HepG2 (cell line): ENCODE measurements at regions not wholly inside any gene's neighbourhood (a gene's known extent, or its start where the extent isn't known, plus 50 kb on each side); places are given as distances from the start of the nearest gene placed in this dataset.

Source experiments
- ARNT2 ChIP-seq: sonication (generic); formaldehyde crosslinking; IDR thresholded peaks from 2 replicates; pipeline ENCODE4 v1.8.0; 2022; ENCODE audit warnings: mild to moderate bottlenecking, low read depth, missing genetic modification reagents, moderate library complexity
- CCAR2 ChIP-seq: fragments of 200-400 bp; formaldehyde crosslinking; optimal IDR thresholded peaks from 2 replicates; pipeline ENCODE3; 2018; ENCODE audit warnings: low read depth, mild to moderate bottlenecking, low read length, moderate library complexity
- CENPT ChIP-seq: sonication (generic); formaldehyde crosslinking; IDR thresholded peaks from 2 replicates; pipeline ENCODE4 v1.8.0; 2022; ENCODE audit warnings: low read depth, mild to moderate bottlenecking, moderate library complexity, missing genetic modification reagents
- FOXP1 ChIP-seq, 2 experiments: fragments of 450-650 bp in 1 of 2; IDR thresholded peaks; 2 replicates each; pipeline ENCODE4 v1.6.1; 2017 to 2018; ENCODE audit warnings: antibody characterized with exemption in 1 of 2
- JARID2 ChIP-seq: sonication (generic); formaldehyde crosslinking; IDR thresholded peaks from 2 replicates; pipeline ENCODE4 v1.8.1; 2023; ENCODE audit warnings: missing genetic modification reagents, inconsistent platforms; ENCODE audit not compliant: insufficient replicate concordance
- KAT2B ChIP-seq: fragments of 150-350 bp; IDR thresholded peaks from 2 replicates; pipeline ENCODE4 v1.6.1; 2014; ENCODE audit warnings: low read depth, low read length, borderline replicate concordance
- KDM3A ChIP-seq: IDR thresholded peaks from 2 replicates; pipeline ENCODE4 v1.6.1; 2018; ENCODE audit warnings: low read depth, missing compliant biosample characterization
- NFATC3 ChIP-seq: sonication (generic); formaldehyde crosslinking; IDR thresholded peaks from 2 replicates; pipeline ENCODE4 v1.5.1; 2020; ENCODE audit warnings: mild to moderate bottlenecking, missing genetic modification reagents
- NFYC ChIP-seq: IDR thresholded peaks from 2 replicates; pipeline ENCODE4 v1.6.1; 2016; ENCODE audit warnings: missing genetic modification reagents, missing compliant biosample characterization
- PAWR ChIP-seq: sonication (generic); formaldehyde crosslinking; IDR thresholded peaks from 2 replicates; pipeline ENCODE4 v1.4.0; 2020; ENCODE audit warnings: missing genetic modification reagents, mild to moderate bottlenecking, borderline replicate concordance
- RFX5 ChIP-seq: IDR thresholded peaks from 2 replicates; pipeline ENCODE4 v1.6.1; 2011; ENCODE audit warnings: low read depth, low read length, improper control_type of control experiment
- SIX4 ChIP-seq: sonication (generic); formaldehyde crosslinking; IDR thresholded peaks from 2 replicates; pipeline ENCODE4 v1.4.0; 2020; ENCODE audit warnings: missing genetic modification reagents
- SRSF1 ChIP-seq: fragments of 200-400 bp; formaldehyde crosslinking; optimal IDR thresholded peaks from 2 replicates; pipeline ENCODE3; 2017; ENCODE audit warnings: mild to moderate bottlenecking, low read depth, low read length, moderate library complexity
- TCF7L2 ChIP-seq: IDR thresholded peaks from 2 replicates; pipeline ENCODE4 v1.6.1; 2011; ENCODE audit warnings: mild to moderate bottlenecking, low read depth, low read length, moderate library complexity
- THAP11 ChIP-seq: IDR thresholded peaks from 2 replicates; pipeline ENCODE4 v1.6.1; 2016; ENCODE audit warnings: missing biosample characterization, missing genetic modification reagents
- TRIM24 ChIP-seq: sonication (generic); formaldehyde crosslinking; IDR thresholded peaks from 2 replicates; pipeline ENCODE4 v1.8.0; 2022; ENCODE audit warnings: mild to moderate bottlenecking, missing genetic modification reagents
- XBP1 ChIP-seq: sonication (generic); formaldehyde crosslinking; IDR thresholded peaks from 2 replicates; pipeline ENCODE4 v1.5.0; 2020; ENCODE audit warnings: missing genetic modification reagents
- ZNF20 ChIP-seq: sonication (generic); formaldehyde crosslinking; IDR thresholded peaks from 2 replicates; pipeline ENCODE4 v1.4.0; 2020; ENCODE audit warnings: mild to moderate bottlenecking, moderate library complexity, missing genetic modification reagents
- ZNF230 ChIP-seq: sonication (generic); formaldehyde crosslinking; IDR thresholded peaks from 2 replicates; pipeline ENCODE4 v1.4.0; 2020; ENCODE audit warnings: mild to moderate bottlenecking, missing genetic modification reagents
- ZNF557 ChIP-seq: sonication (generic); formaldehyde crosslinking; IDR thresholded peaks from 2 replicates; pipeline ENCODE4 v1.4.0; 2020; ENCODE audit warnings: missing genetic modification reagents
- ZNF780A ChIP-seq: sonication (generic); formaldehyde crosslinking; IDR thresholded peaks from 2 replicates; pipeline ENCODE4 v1.8.0; 2022; ENCODE audit warnings: mild to moderate bottlenecking, missing genetic modification reagents, moderate library complexity
- ZNF839 ChIP-seq: sonication (generic); formaldehyde crosslinking; IDR thresholded peaks from 2 replicates; pipeline ENCODE4 v1.4.0; 2020; ENCODE audit warnings: missing genetic modification reagents, mild to moderate bottlenecking, borderline replicate concordance
- TF ChIP-seq, protein P1 (sequence below): IDR thresholded peaks from 2 replicates; pipeline ENCODE4 v1.6.1; 2018; ENCODE audit warnings: missing genetic modification reagents
- TF ChIP-seq, protein P2 (sequence below): sonication (generic); formaldehyde crosslinking; IDR thresholded peaks from 2 replicates; pipeline ENCODE4 v1.5.1; 2020; ENCODE audit warnings: missing genetic modification reagents, mild to moderate bottlenecking, borderline replicate concordance
- TF ChIP-seq, protein P3 (sequence below): sonication (generic); formaldehyde crosslinking; IDR thresholded peaks from 2 replicates; pipeline ENCODE4 v1.8.0; 2022; ENCODE audit warnings: mild to moderate bottlenecking, missing genetic modification reagents, borderline replicate concordance
- TF ChIP-seq, protein P4 (sequence below): IDR thresholded peaks from 2 replicates; pipeline ENCODE4 v1.6.1; 2016; ENCODE audit warnings: mild to moderate bottlenecking

DNA sequence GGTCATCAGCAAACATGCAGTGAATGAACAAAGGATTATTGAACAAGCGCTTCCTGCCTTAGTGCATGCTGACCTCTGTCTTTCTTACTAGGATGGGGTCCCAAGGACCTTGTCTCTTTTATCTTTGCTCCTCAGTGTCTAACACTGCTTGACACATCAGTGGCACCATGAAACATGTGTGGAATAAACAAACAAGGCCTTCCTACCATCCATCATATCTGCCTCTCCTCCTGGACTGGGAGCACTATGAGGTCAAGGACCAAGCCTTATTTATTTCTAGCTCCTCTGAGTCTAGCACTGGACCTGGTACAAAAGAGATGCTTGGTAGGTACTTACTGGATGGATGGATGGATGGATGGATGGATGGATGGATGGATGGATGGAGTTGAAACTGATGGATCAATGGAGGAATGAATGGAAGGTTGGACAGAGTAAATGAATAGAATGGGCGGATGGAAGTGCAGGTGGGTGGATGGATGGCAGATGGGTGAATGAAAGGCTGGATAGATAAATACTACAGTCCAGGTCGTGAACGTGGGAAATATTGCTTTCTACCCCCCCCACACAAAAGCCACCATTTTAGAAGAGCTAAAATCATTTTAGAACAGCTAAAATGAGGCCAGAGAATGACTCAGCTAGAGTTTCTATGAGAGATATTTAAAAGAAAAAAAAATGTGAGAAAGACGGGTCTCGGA lies 104.1 kb upstream of the PTPN1 start (continued):
- TF ChIP-seq, protein P1, sequence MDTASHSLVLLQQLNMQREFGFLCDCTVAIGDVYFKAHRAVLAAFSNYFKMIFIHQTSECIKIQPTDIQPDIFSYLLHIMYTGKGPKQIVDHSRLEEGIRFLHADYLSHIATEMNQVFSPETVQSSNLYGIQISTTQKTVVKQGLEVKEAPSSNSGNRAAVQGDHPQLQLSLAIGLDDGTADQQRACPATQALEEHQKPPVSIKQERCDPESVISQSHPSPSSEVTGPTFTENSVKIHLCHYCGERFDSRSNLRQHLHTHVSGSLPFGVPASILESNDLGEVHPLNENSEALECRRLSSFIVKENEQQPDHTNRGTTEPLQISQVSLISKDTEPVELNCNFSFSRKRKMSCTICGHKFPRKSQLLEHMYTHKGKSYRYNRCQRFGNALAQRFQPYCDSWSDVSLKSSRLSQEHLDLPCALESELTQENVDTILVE (CRISPR knock-in tag), result peak; percentile 82; the same call in 1 of the 2 replicates
- no peak for TF ChIP-seq JARID2
- TF ChIP-seq, protein P2, sequence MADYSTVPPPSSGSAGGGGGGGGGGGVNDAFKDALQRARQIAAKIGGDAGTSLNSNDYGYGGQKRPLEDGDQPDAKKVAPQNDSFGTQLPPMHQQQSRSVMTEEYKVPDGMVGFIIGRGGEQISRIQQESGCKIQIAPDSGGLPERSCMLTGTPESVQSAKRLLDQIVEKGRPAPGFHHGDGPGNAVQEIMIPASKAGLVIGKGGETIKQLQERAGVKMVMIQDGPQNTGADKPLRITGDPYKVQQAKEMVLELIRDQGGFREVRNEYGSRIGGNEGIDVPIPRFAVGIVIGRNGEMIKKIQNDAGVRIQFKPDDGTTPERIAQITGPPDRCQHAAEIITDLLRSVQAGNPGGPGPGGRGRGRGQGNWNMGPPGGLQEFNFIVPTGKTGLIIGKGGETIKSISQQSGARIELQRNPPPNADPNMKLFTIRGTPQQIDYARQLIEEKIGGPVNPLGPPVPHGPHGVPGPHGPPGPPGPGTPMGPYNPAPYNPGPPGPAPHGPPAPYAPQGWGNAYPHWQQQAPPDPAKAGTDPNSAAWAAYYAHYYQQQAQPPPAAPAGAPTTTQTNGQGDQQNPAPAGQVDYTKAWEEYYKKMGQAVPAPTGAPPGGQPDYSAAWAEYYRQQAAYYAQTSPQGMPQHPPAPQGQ, result 0 out of 2 replicates have a peak, but pooled peaks have one; percentile 77
- TF ChIP-seq NFATC3 (CRISPR knock-in tag), result no peak; the same call in 1 of the 2 replicates
- TF ChIP-seq RFX5, result no peak
- no peak for TF ChIP-seq ARNT2 (CRISPR knock-in tag)
- TF ChIP-seq ZNF557 (CRISPR knock-in tag), result no peak
- peak; percentile 88 for TF ChIP-seq KDM3A (CRISPR knock-in tag)
- 0 out of 2 replicates have a peak, but pooled peaks have one; percentile 21 for TF ChIP-seq ZNF230 (CRISPR knock-in tag)
- no peak for TF ChIP-seq ZNF20 (CRISPR knock-in tag)
- TF ChIP-seq TRIM24 (CRISPR knock-in tag), result peak; percentile 14; the same call in 1 of the 2 replicates
- no peak for TF ChIP-seq CCAR2
- no peak for TF ChIP-seq SRSF1
- peak; percentile 43; the same call in 1 of the 2 replicates for TF ChIP-seq NFYC (CRISPR knock-in tag)
- TF ChIP-seq ZNF780A (CRISPR knock-in tag), result no peak
- peak; percentile 81 for TF ChIP-seq SIX4 (CRISPR knock-in tag)
- 0 out of 2 replicates have a peak, but pooled peaks have one; percentile 73 for TF ChIP-seq TCF7L2
- TF ChIP-seq THAP11, result peak; percentile 78
- no peak; the same call in 1 of the 2 replicates for TF ChIP-seq PAWR
- TF ChIP-seq, protein P3, sequence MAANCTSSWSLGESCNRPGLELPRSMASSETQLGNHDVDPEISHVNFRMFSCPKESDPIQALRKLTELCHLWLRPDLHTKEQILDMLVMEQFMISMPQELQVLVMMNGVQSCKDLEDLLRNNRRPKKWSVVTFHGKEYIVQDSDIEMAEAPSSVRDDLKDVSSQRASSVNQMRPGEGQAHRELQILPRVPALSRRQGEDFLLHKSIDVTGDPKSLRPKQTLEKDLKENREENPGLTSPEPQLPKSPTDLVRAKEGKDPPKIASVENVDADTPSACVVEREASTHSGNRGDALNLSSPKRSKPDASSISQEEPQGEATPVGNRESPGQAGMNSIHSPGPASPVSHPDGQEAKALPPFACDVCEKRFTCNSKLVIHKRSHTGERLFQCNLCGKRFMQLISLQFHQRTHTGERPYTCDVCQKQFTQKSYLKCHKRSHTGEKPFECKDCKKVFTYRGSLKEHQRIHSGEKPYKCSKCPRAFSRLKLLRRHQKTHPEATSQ (CRISPR knock-in tag), result no peak
- TF ChIP-seq ZNF839, result no peak
- TF ChIP-seq, protein P4, sequence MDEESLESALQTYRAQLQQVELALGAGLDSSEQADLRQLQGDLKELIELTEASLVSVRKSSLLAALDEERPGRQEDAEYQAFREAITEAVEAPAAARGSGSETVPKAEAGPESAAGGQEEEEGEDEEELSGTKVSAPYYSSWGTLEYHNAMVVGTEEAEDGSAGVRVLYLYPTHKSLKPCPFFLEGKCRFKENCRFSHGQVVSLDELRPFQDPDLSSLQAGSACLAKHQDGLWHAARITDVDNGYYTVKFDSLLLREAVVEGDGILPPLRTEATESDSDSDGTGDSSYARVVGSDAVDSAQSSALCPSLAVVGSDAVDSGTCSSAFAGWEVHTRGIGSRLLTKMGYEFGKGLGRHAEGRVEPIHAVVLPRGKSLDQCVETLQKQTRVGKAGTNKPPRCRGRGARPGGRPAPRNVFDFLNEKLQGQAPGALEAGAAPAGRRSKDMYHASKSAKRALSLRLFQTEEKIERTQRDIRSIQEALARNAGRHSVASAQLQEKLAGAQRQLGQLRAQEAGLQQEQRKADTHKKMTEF (CRISPR knock-in tag), result peak; percentile 96
- TF ChIP-seq XBP1, result no peak
- no peak for TF ChIP-seq CENPT
- no peak for TF ChIP-seq KAT2B
- peak; percentile 70 for TF ChIP-seq FOXP1 (IDR thresholded peaks at IDR 0.05)
- peak; percentile 98 for TF ChIP-seq FOXP1 (CRISPR knock-in tag; IDR thresholded peaks at IDR 0.05)
